Liver (tissue), 3 donors: ENCODE measurements at regions not wholly inside any gene's neighbourhood (a gene's known extent, or its start where the extent isn't known, plus 50 kb on each side); places are given as distances from the start of the nearest gene placed in this dataset.

ENCODE experiments used
- EGR1 ChIP-seq, 2 donors: IDR thresholded peaks; 2 replicates each; pipeline ENCODE4 v1.6.1; 2016 to 2018; ENCODE audit warnings: antibody characterized with exemption in 2 of 2, low read depth in 2 of 2
- FOXA1 ChIP-seq: IDR thresholded peaks from 2 replicates; pipeline ENCODE4 v1.6.1; 2016; ENCODE audit warnings: antibody characterized with exemption
- GABPA ChIP-seq, 2 donors: IDR thresholded peaks in 1 of 2; conservative IDR thresholded peaks in 1 of 2; 2 replicates each; pipeline ENCODE4 v1.6.1; 2016; ENCODE audit warnings: antibody characterized with exemption in 2 of 2, mild to moderate bottlenecking in 1 of 2, moderate library complexity in 1 of 2
- JUND ChIP-seq, 2 donors: IDR thresholded peaks; 2 replicates each; pipeline ENCODE4 v1.6.1; 2016; ENCODE audit warnings: antibody characterized with exemption in 2 of 2
- REST ChIP-seq: IDR thresholded peaks from 2 replicates; pipeline ENCODE4 v1.6.1; 2016; ENCODE audit warnings: antibody characterized with exemption, mild to moderate bottlenecking
- RXRA ChIP-seq, 2 donors: IDR thresholded peaks; 2 replicates each; pipeline ENCODE4 v1.6.1; 2017 to 2018; ENCODE audit warnings: antibody characterized with exemption in 2 of 2, mild to moderate bottlenecking in 1 of 2
- TAF1 ChIP-seq: conservative IDR thresholded peaks from 2 replicates; pipeline ENCODE4 v1.6.1; 2016; ENCODE audit warnings: antibody characterized with exemption, mild to moderate bottlenecking
- YY1 ChIP-seq: IDR thresholded peaks from 2 replicates; pipeline ENCODE4 v1.6.1; 2016; ENCODE audit warnings: antibody characterized with exemption, mild to moderate bottlenecking
- TF ChIP-seq, protein P1 (sequence below): fragments of 150-350 bp; IDR thresholded peaks from 2 replicates; pipeline ENCODE4 v1.5.1; 2017; ENCODE audit warnings: improper control_type of control experiment, low read depth, low read length; ENCODE audit not compliant: missing input control
- TF ChIP-seq, protein P2 (sequence below): IDR thresholded peaks from 2 replicates; pipeline ENCODE4 v1.6.1; 2016; ENCODE audit warnings: antibody characterized with exemption
- TF ChIP-seq, protein P3 (sequence below): IDR thresholded peaks from 2 replicates; pipeline ENCODE4 v1.6.1; 2016; ENCODE audit warnings: antibody characterized with exemption
- TF ChIP-seq, protein P4 (sequence below): IDR thresholded peaks from 2 replicates; pipeline ENCODE4 v1.6.1; 2016; ENCODE audit warnings: antibody characterized with exemption
- donor health status: healthy.
- donor health status: healthy.

DNA sequence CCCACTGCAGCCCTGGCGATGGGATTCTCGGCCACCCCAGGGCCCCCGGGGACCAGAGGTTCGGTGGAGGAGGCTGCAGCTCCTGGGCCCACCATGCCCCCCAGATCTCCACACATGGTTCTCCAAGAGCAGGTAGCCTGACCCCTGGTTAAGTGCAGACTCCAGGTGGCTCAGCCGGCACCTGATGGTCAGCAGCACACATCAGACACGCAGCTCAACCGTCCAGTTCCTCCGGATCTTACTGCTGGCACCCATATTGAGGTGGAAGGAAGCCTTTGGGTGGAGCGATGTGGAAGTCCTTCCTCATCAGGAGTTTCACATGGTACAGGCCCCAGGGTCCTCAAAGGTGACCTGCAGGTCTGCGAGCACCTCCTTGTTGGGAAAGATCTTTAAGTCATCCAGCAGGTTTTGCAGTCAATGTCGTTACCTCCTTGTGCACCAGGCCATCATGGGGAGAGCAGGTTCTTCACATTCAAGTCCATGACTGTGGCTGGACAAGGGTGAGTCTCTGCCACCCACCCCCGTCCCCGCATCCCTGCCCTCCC lies 74.2 kb upstream of the EEPD1 start:
- TF ChIP-seq, protein P1, sequence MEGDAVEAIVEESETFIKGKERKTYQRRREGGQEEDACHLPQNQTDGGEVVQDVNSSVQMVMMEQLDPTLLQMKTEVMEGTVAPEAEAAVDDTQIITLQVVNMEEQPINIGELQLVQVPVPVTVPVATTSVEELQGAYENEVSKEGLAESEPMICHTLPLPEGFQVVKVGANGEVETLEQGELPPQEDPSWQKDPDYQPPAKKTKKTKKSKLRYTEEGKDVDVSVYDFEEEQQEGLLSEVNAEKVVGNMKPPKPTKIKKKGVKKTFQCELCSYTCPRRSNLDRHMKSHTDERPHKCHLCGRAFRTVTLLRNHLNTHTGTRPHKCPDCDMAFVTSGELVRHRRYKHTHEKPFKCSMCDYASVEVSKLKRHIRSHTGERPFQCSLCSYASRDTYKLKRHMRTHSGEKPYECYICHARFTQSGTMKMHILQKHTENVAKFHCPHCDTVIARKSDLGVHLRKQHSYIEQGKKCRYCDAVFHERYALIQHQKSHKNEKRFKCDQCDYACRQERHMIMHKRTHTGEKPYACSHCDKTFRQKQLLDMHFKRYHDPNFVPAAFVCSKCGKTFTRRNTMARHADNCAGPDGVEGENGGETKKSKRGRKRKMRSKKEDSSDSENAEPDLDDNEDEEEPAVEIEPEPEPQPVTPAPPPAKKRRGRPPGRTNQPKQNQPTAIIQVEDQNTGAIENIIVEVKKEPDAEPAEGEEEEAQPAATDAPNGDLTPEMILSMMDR, result no peak
- TF ChIP-seq, protein P2, sequence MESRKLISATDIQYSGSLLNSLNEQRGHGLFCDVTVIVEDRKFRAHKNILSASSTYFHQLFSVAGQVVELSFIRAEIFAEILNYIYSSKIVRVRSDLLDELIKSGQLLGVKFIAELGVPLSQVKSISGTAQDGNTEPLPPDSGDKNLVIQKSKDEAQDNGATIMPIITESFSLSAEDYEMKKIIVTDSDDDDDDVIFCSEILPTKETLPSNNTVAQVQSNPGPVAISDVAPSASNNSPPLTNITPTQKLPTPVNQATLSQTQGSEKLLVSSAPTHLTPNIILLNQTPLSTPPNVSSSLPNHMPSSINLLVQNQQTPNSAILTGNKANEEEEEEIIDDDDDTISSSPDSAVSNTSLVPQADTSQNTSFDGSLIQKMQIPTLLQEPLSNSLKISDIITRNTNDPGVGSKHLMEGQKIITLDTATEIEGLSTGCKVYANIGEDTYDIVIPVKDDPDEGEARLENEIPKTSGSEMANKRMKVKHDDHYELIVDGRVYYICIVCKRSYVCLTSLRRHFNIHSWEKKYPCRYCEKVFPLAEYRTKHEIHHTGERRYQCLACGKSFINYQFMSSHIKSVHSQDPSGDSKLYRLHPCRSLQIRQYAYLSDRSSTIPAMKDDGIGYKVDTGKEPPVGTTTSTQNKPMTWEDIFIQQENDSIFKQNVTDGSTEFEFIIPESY, result no peak
- TF ChIP-seq REST (no peak), GABPA (IDR thresholded peaks at IDR 0.05 in 1 of 2, conservative IDR thresholded peaks at IDR 0.05 in 1 of 2) (no peak), JUND (IDR thresholded peaks at IDR 0.05) (no peak), YY1 (no peak), EGR1 (IDR thresholded peaks at IDR 0.05; ENCODE audit: low read depth in 2 of 2) (no peak), RXRA (IDR thresholded peaks at IDR 0.05) (no peak), TAF1 (no peak), FOXA1 (no peak)
- TF ChIP-seq, protein P3, sequence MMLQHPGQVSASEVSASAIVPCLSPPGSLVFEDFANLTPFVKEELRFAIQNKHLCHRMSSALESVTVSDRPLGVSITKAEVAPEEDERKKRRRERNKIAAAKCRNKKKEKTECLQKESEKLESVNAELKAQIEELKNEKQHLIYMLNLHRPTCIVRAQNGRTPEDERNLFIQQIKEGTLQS, result no peak
- TF ChIP-seq, protein P4, sequence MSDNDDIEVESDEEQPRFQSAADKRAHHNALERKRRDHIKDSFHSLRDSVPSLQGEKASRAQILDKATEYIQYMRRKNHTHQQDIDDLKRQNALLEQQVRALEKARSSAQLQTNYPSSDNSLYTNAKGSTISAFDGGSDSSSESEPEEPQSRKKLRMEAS, result no peak
